ENCODE measurements at regions not wholly inside any gene's neighbourhood (a gene's known extent, or its start where the extent isn't known, plus 50 kb on each side); places are given as distances from the start of the nearest gene placed in this dataset.

DNA sequence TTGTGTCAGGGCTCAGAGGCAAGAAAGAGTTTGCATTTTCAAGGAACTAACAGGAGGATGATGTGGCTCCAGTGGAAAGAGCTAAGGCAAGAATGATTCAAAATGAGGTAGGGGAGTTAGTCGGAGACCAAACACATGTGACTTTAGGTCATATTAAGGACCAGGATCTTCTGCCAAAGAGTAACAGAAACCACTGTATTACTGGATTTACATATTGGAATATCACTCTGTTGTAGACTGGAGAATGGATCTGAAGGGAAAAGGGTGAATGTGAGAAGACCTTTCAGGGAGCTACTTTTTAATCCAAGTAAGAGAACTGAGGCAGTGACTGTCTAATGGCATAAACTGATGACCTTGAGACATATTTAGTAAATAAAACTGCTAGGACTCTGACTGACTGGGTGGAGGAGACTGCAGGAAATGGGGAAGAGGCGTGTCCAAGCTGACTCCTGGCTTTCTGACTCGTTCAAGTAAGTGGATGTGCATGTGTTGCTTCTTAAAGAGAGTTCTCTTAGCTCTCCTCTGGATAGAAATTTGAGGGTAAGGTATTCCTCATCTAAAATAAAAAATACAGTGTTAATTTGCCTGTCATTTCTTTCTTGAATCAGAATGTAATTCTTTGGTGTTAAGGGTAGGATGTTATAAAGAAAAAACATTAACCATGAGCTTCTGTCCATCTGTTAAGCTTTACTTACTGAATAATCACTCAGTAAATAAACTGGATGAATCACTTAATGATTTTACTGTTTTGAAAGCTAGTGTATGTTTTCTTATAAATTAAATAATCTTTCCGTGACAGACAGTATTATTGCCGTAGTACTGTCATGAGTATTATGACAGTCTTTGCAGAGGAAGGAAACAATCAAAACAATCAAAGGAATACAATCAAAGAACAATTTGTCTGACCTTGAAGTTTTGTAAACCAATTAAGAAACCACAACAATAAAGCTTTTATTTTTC lies 58.3 kb upstream of the CFAP20DC start:
- no peaks in the 10 kb centered on the region for H3K36me3 ChIP-seq
- DNase-seq (ENCODE audit: low spot score) = no peak
- no peak overlapping the region for H3K27ac ChIP-seq
- TF ChIP-seq CTCF (IDR thresholded peaks at IDR 0.05) = no peak
- H3K9me3 ChIP-seq = no peaks in the 10 kb centered on the region
- H3K4me3 ChIP-seq = no peak overlapping the region
- no peaks in the 10 kb centered on the region for H3K4me1 ChIP-seq (ENCODE audit: control insufficient read depth in 1 of 2, low read depth in 2 of 2)
- H3K27me3 ChIP-seq (replicated peaks; ENCODE audit: insufficient read depth) = no peaks in the 10 kb centered on the region
- ATAC-seq (ENCODE audit: insufficient number of reproducible peaks, low FRiP score, low read depth) = no peak

DNA sequence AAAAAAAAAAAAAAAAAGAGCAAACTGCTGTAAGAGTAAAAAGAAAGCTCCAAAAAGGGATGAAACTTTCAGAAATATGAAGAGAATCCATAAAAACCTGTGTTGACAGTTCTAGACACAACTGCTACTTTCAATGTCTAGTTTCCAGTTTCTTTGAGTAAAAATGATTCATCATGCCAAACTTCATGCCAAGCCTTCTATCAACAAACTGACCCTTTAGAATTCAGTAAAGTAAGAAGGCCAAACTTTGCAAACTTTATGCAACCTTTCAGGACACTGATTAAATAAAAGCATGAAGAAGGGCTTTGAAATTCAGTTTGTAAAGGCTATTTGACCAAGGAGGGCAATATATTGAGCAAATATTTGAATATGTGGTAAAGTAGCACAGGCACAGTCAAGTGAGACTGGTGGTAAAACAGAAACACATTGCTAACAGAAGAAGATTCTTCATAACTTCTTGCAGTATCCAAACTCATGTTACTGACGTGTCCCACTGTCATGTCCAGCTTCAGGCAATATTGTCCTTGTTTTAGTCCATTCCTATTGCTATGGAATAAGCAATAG lies 56.3 kb upstream of the CFAP20DC start:
- Histone ChIP-seq H3K4me3 (no peak overlapping the region), H3K27ac (no peak overlapping the region), H3K36me3 (no peaks in the 10 kb centered on the region), H3K4me1 (ENCODE audit: control insufficient read depth in 1 of 2, low read depth in 2 of 2) (no peaks in the 10 kb centered on the region), H3K9me3 (no peaks in the 10 kb centered on the region), H3K27me3 (replicated peaks; ENCODE audit: insufficient read depth) (no peaks in the 10 kb centered on the region)
- TF ChIP-seq CTCF (IDR thresholded peaks at IDR 0.05) = no peak
- DNase-seq (ENCODE audit: low spot score) (no peak), ATAC-seq (ENCODE audit: insufficient number of reproducible peaks, low FRiP score, low read depth) (no peak)

- DNase-seq (ENCODE audit: low spot score) (no peak), ATAC-seq (ENCODE audit: insufficient number of reproducible peaks, low FRiP score, low read depth) (no peak)
- Histone ChIP-seq H3K9me3 (no peaks in the 10 kb centered on the region), H3K4me1 (ENCODE audit: control insufficient read depth in 1 of 2, low read depth in 2 of 2) (no peaks in the 10 kb centered on the region), H3K36me3 (no peaks in the 10 kb centered on the region), H3K4me3 (no peak overlapping the region), H3K27ac (no peak overlapping the region), H3K27me3 (replicated peaks; ENCODE audit: insufficient read depth) (no peaks in the 10 kb centered on the region)
- no peak for TF ChIP-seq CTCF (IDR thresholded peaks at IDR 0.05)
These were observed 53.7 kb upstream of the CFAP20DC start for GRCh38 chr3:59103552-59103951.

- no peak overlapping the region for H3K27ac ChIP-seq
- TF ChIP-seq CTCF (IDR thresholded peaks at IDR 0.05) = no peak
- H3K9me3 ChIP-seq = no peaks in the 10 kb centered on the region
- no peak overlapping the region for H3K4me3 ChIP-seq
- no peaks in the 10 kb centered on the region for H3K27me3 ChIP-seq (replicated peaks; ENCODE audit: insufficient read depth)
- H3K36me3 ChIP-seq = no peaks in the 10 kb centered on the region
- ATAC-seq (ENCODE audit: insufficient number of reproducible peaks, low FRiP score, low read depth) = no peak
- no peaks in the 10 kb centered on the region for H3K4me1 ChIP-seq (ENCODE audit: control insufficient read depth in 1 of 2, low read depth in 2 of 2)
- no peak for DNase-seq (ENCODE audit: low spot score)
These were observed 51.5 kb upstream of the CFAP20DC start for GRCh38 chr3:59101231-59101736.
